Mucosa of descending colon (tissue), 3 donors: ENCODE measurements at regions not wholly inside any gene's neighbourhood (a gene's known extent, or its start where the extent isn't known, plus 50 kb on each side); places are given as distances from the start of the nearest gene placed in this dataset.

Source experiments
- ATAC-seq: fragments of 200-7000 bp; cut with Tn5 transposase; one replicate; pipeline ENCODE4 v1.9.1; 2020; ENCODE audit warnings: mild to moderate bottlenecking, moderate library complexity
- DNase-seq, 3 donors: peaks; one replicate each; pipeline ENCODE4 v3.0.0-alpha.2; 2020
- H3K36me3 ChIP-seq: fragments of 200-600 bp; one replicate; pipeline ENCODE4 v1.8.0; 2021; ENCODE audit warnings: low read depth, mild to moderate bottlenecking
- H3K4me1 ChIP-seq: fragments of 200-600 bp; one replicate; pipeline ENCODE4 v1.8.0; 2021; ENCODE audit warnings: low read depth, mild to moderate bottlenecking
- H3K4me3 ChIP-seq: fragments of 200-600 bp; one replicate; pipeline ENCODE4 v1.8.0; 2021; ENCODE audit warnings: mild to moderate bottlenecking
- H3K9me3 ChIP-seq: fragments of 200-600 bp; one replicate; pipeline ENCODE4 v1.8.0; 2021; ENCODE audit warnings: mild to moderate bottlenecking
- CTCF ChIP-seq: fragments of 200-600 bp; IDR thresholded peaks from one replicate; pipeline ENCODE4 v1.8.0; 2022; ENCODE audit warnings: antibody characterized with exemption, mild to moderate bottlenecking
- intact Hi-C, 2 donors: fragments of 100-400 bp; cut with DNase I in 1 of 2; cut with micrococcal nuclease in 1 of 2; formaldehyde crosslinking; loops; one replicate each; pipeline versions ENCODE4 v1.11.0 to v1.11.1; 2022; cut with DNase I, micrococcal nuclease
- donor health status: DM: no; HTN: no; CAD: no; lungs with moderate emphysema.
- donor health status: DM: no; HTN: no; CAD: no.
- donor health status: DM: no; HTN: yes; CAD: no.

GRCh38 chr20:1060985-1061384 is 57.4 kb upstream of the PSMF1 start:
- peak; percentile 47 for ATAC-seq
- DNase-seq = no peak
- H3K4me3 ChIP-seq = no peak overlapping the region
- H3K9me3 ChIP-seq = peaks cover 2% of the 10 kb centered on the region
- intact Hi-C loops = no loop called here
- no peak for TF ChIP-seq CTCF
- H3K36me3 ChIP-seq = no peaks in the 10 kb centered on the region
- peaks cover 20% of the 10 kb centered on the region for H3K4me1 ChIP-seq

- peaks cover 20% of the 10 kb centered on the region for H3K4me1 ChIP-seq
- TF ChIP-seq CTCF = no peak
- no peak for DNase-seq
- peaks cover 4% of the 10 kb centered on the region for H3K9me3 ChIP-seq
- no peak overlapping the region for H3K4me3 ChIP-seq
- H3K36me3 ChIP-seq = no peaks in the 10 kb centered on the region
- no peak for ATAC-seq
- intact Hi-C loops = no loop called here
Measured at GRCh38 chr20:1061484-1062221, 56.7 kb upstream of the PSMF1 start.

GRCh38 chr20:1062334-1063010 is 55.9 kb upstream of the PSMF1 start:
- H3K36me3 ChIP-seq = no peaks in the 10 kb centered on the region
- peaks cover 10% of the 10 kb centered on the region for H3K9me3 ChIP-seq
- intact Hi-C loops = no loop called here
- no peak overlapping the region for H3K4me3 ChIP-seq
- TF ChIP-seq CTCF = no peak
- peaks cover 20% of the 10 kb centered on the region for H3K4me1 ChIP-seq
- DNase-seq = peak; percentile 54 to 66 (median 60)
- peak; percentile 95 for ATAC-seq
